IMR-90 (cell line): ENCODE measurements at regions not wholly inside any gene's neighbourhood (a gene's known extent, or its start where the extent isn't known, plus 50 kb on each side); places are given as distances from the start of the nearest gene placed in this dataset.
A peak's percentile ranks its signal among the peaks of the same experiment; 100 is the strongest.

Experiments
- ATAC-seq: fragments of 200-7000 bp; cut with Tn5 transposase; 2 replicates; pipeline ENCODE4 v1.9.1; 2020; ENCODE audit warnings: low read depth, mild to moderate bottlenecking, moderate library complexity
- BruUV-seq: library from RNA; stranded (reverse); fragments of 400-500 nt; replicated peaks from 2 replicates; lab custom pipeline; 2021; lab: Mats Ljungman, UMichigan
- CTCF ChIA-PET: fragments of 300-600 bp; formaldehyde crosslinking; extraction: SDS; loops from one replicate; lab custom pipeline; 2021; ENCODE audit warnings: antibody characterized with exemption; lab: Yijun Ruan, JAX
- POLR2A ChIA-PET: fragments of 300-600 bp; sonication (Branson Sonifier 250); formaldehyde crosslinking; loops from one replicate; lab custom pipeline; 2022; ENCODE audit warnings: antibody characterized with exemption; ENCODE audit not compliant: unreplicated experiment; lab: Charles Lee
- DNase-seq: peaks from one replicate; pipeline ENCODE4 v3.0.0; 2013
- H2AFZ ChIP-seq: replicated peaks from 2 replicates; pipeline ENCODE3; 2013; ENCODE audit warnings: low read length, mild to moderate bottlenecking; ENCODE audit not compliant: poor library complexity
- H2AK5ac ChIP-seq: 2 replicates; pipeline ENCODE4 v1.6.1; 2013; ENCODE audit warnings: low read depth, low read length, inconsistent platforms
- H2AK9ac ChIP-seq: replicated peaks from 2 replicates; pipeline ENCODE3; 2013; ENCODE audit warnings: mild to moderate bottlenecking, low read depth, low read length, moderate library complexity; ENCODE audit not compliant: poor library complexity
- H2BK120ac ChIP-seq: 2 replicates; pipeline ENCODE4 v1.6.1; 2013; ENCODE audit warnings: low read depth, low read length, inconsistent platforms
- H2BK15ac ChIP-seq: 3 replicates; pipeline ENCODE4 v1.6.1; 2013; ENCODE audit warnings: low read depth, low read length, inconsistent platforms
- H2BK20ac ChIP-seq: 2 replicates; pipeline ENCODE4 v1.6.1; 2013; ENCODE audit warnings: low read depth, mild to moderate bottlenecking, inconsistent platforms, low read length, moderate library complexity
- H2BK5ac ChIP-seq: 2 replicates; pipeline ENCODE4 v1.6.1; 2013; ENCODE audit warnings: mild to moderate bottlenecking, low read depth, low read length, inconsistent platforms; ENCODE audit not compliant: poor library complexity, severe bottlenecking
- H3K14ac ChIP-seq: replicated peaks from 2 replicates; pipeline ENCODE4 v1.6.1; 2013; ENCODE audit warnings: low read depth, low read length, inconsistent platforms
- H3K18ac ChIP-seq: 2 replicates; pipeline ENCODE4 v1.6.1; 2013; ENCODE audit warnings: low read depth, low read length, control low read depth
- H3K23ac ChIP-seq: 2 replicates; pipeline ENCODE4 v1.6.1; 2013; ENCODE audit warnings: low read depth, low read length, inconsistent platforms
- H3K27ac ChIP-seq: 2 replicates; pipeline ENCODE4 v1.5.1; 2013; ENCODE audit warnings: mild to moderate bottlenecking, control low read depth, low read length; ENCODE audit not compliant: insufficient read depth
- H3K27me3 ChIP-seq: 2 replicates; pipeline ENCODE4 v1.6.1; 2013; ENCODE audit warnings: low read length; ENCODE audit not compliant: control insufficient read depth, insufficient read depth
- H3K36me3 ChIP-seq: 2 replicates; pipeline ENCODE4 v1.6.1; 2013; ENCODE audit warnings: low read length, mixed read lengths; ENCODE audit not compliant: control insufficient read depth, insufficient read depth
- H3K4ac ChIP-seq: 2 replicates; pipeline ENCODE4 v1.6.1; 2013; ENCODE audit warnings: low read depth, low read length, inconsistent platforms
- H3K4me1 ChIP-seq: 2 replicates; pipeline ENCODE4 v1.6.1; 2013; ENCODE audit warnings: low read length, mixed read lengths; ENCODE audit not compliant: control insufficient read depth, insufficient read depth
- H3K4me2 ChIP-seq: 2 replicates; pipeline ENCODE4 v1.6.1; 2013; ENCODE audit warnings: low read depth, mild to moderate bottlenecking, control low read depth, low read length, moderate library complexity
- H3K4me3 ChIP-seq: 2 replicates; pipeline ENCODE4 v1.5.1; 2013; ENCODE audit warnings: low read depth, mild to moderate bottlenecking, control low read depth, low read length, moderate library complexity; ENCODE audit not compliant: insufficient read depth
- H3K56ac ChIP-seq: 2 replicates; pipeline ENCODE4 v1.6.1; 2013; ENCODE audit warnings: low read length, inconsistent platforms; ENCODE audit not compliant: insufficient read depth; ENCODE audit errors: extremely low read depth
- H3K79me1 ChIP-seq, 2 experiments: 2 replicates each; pipeline ENCODE4 v1.6.1; 2013; ENCODE audit warnings: low read length in 2 of 2, inconsistent platforms in 1 of 2, low read depth in 1 of 2
- H3K9ac ChIP-seq: 2 replicates; pipeline ENCODE4 v1.6.1; 2013; ENCODE audit warnings: low read depth, low read length, control low read depth
- H3K9me1 ChIP-seq: 2 replicates; pipeline ENCODE4 v1.6.1; 2013; ENCODE audit warnings: low read length, inconsistent platforms; ENCODE audit not compliant: insufficient read depth
- H3K9me3 ChIP-seq: 2 replicates; pipeline ENCODE4 v1.6.1; 2013; ENCODE audit warnings: low read length; ENCODE audit not compliant: control insufficient read depth, insufficient read depth
- H4K20me1 ChIP-seq: 2 replicates; pipeline ENCODE4 v1.6.1; 2013; ENCODE audit warnings: low read length, inconsistent platforms; ENCODE audit not compliant: insufficient read depth
- H4K5ac ChIP-seq: 2 replicates; pipeline ENCODE4 v1.6.1; 2013; ENCODE audit warnings: mild to moderate bottlenecking, low read depth, low read length, control low read depth
- H4K8ac ChIP-seq, 2 experiments: 2 replicates each; pipeline ENCODE4 v1.6.1; 2013; ENCODE audit warnings: low read depth in 2 of 2, low read length in 2 of 2, control low read depth in 1 of 2, inconsistent platforms in 1 of 2
- H4K91ac ChIP-seq: 2 replicates; pipeline ENCODE4 v1.6.1; 2013; ENCODE audit warnings: low read depth, low read length, inconsistent platforms; ENCODE audit not compliant: insufficient read depth
- BHLHE40 ChIP-seq: fragments of 150-350 bp; IDR thresholded peaks from 2 replicates; pipeline ENCODE4 v1.6.1; 2016; ENCODE audit warnings: mild to moderate bottlenecking, low read depth, low read length
- CEBPB ChIP-seq: IDR thresholded peaks from 2 replicates; pipeline ENCODE4 v1.6.1; 2012; ENCODE audit warnings: low read depth, low read length, improper control_type of control experiment
- CHD1 ChIP-seq: IDR thresholded peaks from 2 replicates; pipeline ENCODE4 v1.6.1; 2012; ENCODE audit warnings: low read depth, low read length, improper control_type of control experiment
- FOS ChIP-seq: fragments of 150-350 bp; IDR thresholded peaks from 2 replicates; pipeline ENCODE4 v1.6.1; 2016; ENCODE audit warnings: low read depth, low read length
- MAFK ChIP-seq: IDR thresholded peaks from 2 replicates; pipeline ENCODE4 v1.6.1; 2012; ENCODE audit warnings: low read depth, low read length, improper control_type of control experiment
- RAD21 ChIP-seq: IDR thresholded peaks from 2 replicates; pipeline ENCODE4 v1.6.1; 2012; ENCODE audit warnings: low read length, improper control_type of control experiment
- RCOR1 ChIP-seq: IDR thresholded peaks from 2 replicates; pipeline ENCODE4 v1.6.1; 2012; ENCODE audit warnings: mild to moderate bottlenecking, low read length, improper control_type of control experiment; ENCODE audit not compliant: insufficient replicate concordance
- SMC3 ChIP-seq: fragments of 150-350 bp; IDR thresholded peaks from 2 replicates; pipeline ENCODE4 v1.6.1; 2016; ENCODE audit warnings: low read depth, mild to moderate bottlenecking, antibody characterized with exemption, low read length, moderate library complexity
- WGBS, 2 experiments: methylation state at CpG; one replicate each; pipeline versions ENCODE4 v1.1.5 to v1.1.7; 2013; ENCODE audit warnings: missing lambda C conversion rate in 2 of 2; ENCODE audit not compliant: insufficient read length in 1 of 2; ENCODE audit errors: extremely low coverage in 2 of 2; 5-methylcytosine and 5-hydroxymethylcytosine counted together
- dilution Hi-C: fragments of 300-500 bp; cut with HindIII; formaldehyde crosslinking; loops from one replicate; pipeline ENCODE4 v1.14.3; 2018; ENCODE audit warnings: low sequenced_read_pairs; ENCODE audit not compliant: unreplicated experiment
- in situ Hi-C: fragments of 300-500 bp; cut with MboI; formaldehyde crosslinking; loops from 3 replicates; pipeline ENCODE4 v1.14.3; 2019; ENCODE audit warnings: low sequenced_read_pairs, inconsistent platforms, mixed read lengths
- intact Hi-C: fragments of 100-400 bp; cut with micrococcal nuclease; formaldehyde crosslinking; loops from 2 replicates; pipeline ENCODE4 v1.10.0; 2022

GRCh38 chr3:64340641-64341101, 115.4 kb upstream of the PRICKLE2 start:
- Histone ChIP-seq H3K27ac (peak overlapping the region; percentile 93), H3K4me1 (peaks cover 32% of the 10 kb centered on the region), H3K79me1 (peaks cover 0 to 34% of the 10 kb centered on the region in 2 experiments; a peak in 2 of 4 replicates), H4K5ac (peak overlapping the region; percentile 81), H2AK9ac (no peak overlapping the region), H3K9ac (peak overlapping the region; percentile 41), H3K56ac (peak overlapping the region; percentile 69), H3K36me3 (no peaks in the 10 kb centered on the region), H2AFZ (peak overlapping the region; percentile 59), H3K4ac (peak overlapping the region; percentile 93), H4K20me1 (no peaks in the 10 kb centered on the region), H3K9me1 (peaks cover 23% of the 10 kb centered on the region), H3K14ac (peak overlapping the region; percentile 77), H3K18ac (peak overlapping the region; percentile 91), H2BK5ac (peak overlapping the region; percentile 98), H3K9me3 (no peaks in the 10 kb centered on the region), H3K23ac (peak overlapping the region; percentile 77), H3K4me3 (peak overlapping the region; percentile 39; the same call in 1 of the 2 replicates), H2BK120ac (peak overlapping the region; percentile 92), H3K4me2 (peak overlapping the region; percentile 96), H2BK20ac (peak overlapping the region; percentile 73), H4K91ac (peak overlapping the region; percentile 87), H4K8ac (peak overlapping the region; percentile 73 to 80), H2AK5ac (peak overlapping the region; percentile 9; the same call in 1 of the 2 replicates), H2BK15ac (peak overlapping the region; percentile 92; the same call in 2 of the 3 replicates), H3K27me3 (no peaks in the 10 kb centered on the region)
- dilution Hi-C loops (no loop called here), intact Hi-C loops (loop anchor here (2.0 to 5.0 kb wide), 5 partner anchors 50 to 313 kb away; no protein-coding TSS in a partner anchor), in situ Hi-C loops (no loop called here)
- ChIA-PET CTCF (interaction anchor here (1.2 kb wide), 1 partner anchor 10 kb away, joined by 3 read pairs; no protein-coding TSS in a partner anchor), POLR2A (no interaction called here)
- TF ChIP-seq RCOR1 = no peak
- TF ChIP-seq RAD21 = peak; percentile 38
- TF ChIP-seq MAFK = peak; percentile 28; the same call in 1 of the 2 replicates
- peak; percentile 18; the same call in 1 of the 2 replicates for TF ChIP-seq BHLHE40
- peak; percentile 37; the same call in 1 of the 2 replicates for TF ChIP-seq CEBPB
- TF ChIP-seq CHD1 = no peak
- TF ChIP-seq FOS = peak; percentile 79
- TF ChIP-seq SMC3 = peak; percentile 7; the same call in 1 of the 2 replicates
- no TSS peak for BruUV-seq
- ATAC-seq (peak; percentile 46), DNase-seq (peak; percentile 93)
- no CpG with 5 or more reads among the region's 11 CpGs for WGBS, 2 experiments
